WTC11 (cell line): ENCODE measurements at regions not wholly inside any gene's neighbourhood (a gene's known extent, or its start where the extent isn't known, plus 50 kb on each side); places are given as distances from the start of the nearest gene placed in this dataset.

Experiments
- ATAC-seq: fragments of 200-7000 bp; cut with Tn5 transposase; 2 replicates; pipeline ENCODE4 v1.10.0; 2021; ENCODE audit warnings: mild to moderate bottlenecking, moderate library complexity
- CTCF ChIA-PET: fragments of 300-600 bp; sonication (Branson Sonifier 250); formaldehyde crosslinking; loops from one replicate; lab custom pipeline; 2021; ENCODE audit warnings: antibody characterized with exemption; lab: Charles Lee
- POLR2A ChIA-PET: fragments of 350-600 bp; sonication (Branson Sonifier 250); formaldehyde crosslinking; loops from one replicate; lab custom pipeline; 2021; ENCODE audit warnings: antibody characterized with exemption; lab: Charles Lee
- DNase-seq: peaks from one replicate; pipeline ENCODE4 v3.0.0; 2021; ENCODE audit warnings: low spot score
- H3K27ac Mint-ChIP-seq: 2 replicates; pipeline ENCODE4 v1.8.0; 2021; ENCODE audit warnings: mixed read lengths
- H3K27me3 Mint-ChIP-seq: 2 replicates; pipeline ENCODE4 v1.8.0; 2021; ENCODE audit warnings: low read depth, mild to moderate bottlenecking, moderate library complexity, mixed read lengths
- H3K36me3 Mint-ChIP-seq: 2 replicates; pipeline ENCODE4 v1.8.0; 2021; ENCODE audit warnings: mixed read lengths
- H3K4me1 Mint-ChIP-seq: 2 replicates; pipeline ENCODE4 v1.8.0; 2022; ENCODE audit warnings: mixed read lengths
- H3K4me3 Mint-ChIP-seq: 2 replicates; pipeline ENCODE4 v1.8.0; 2021; ENCODE audit warnings: mild to moderate bottlenecking, moderate library complexity, mixed read lengths
- H3K9me3 Mint-ChIP-seq: 2 replicates; pipeline ENCODE4 v1.8.0; 2021; ENCODE audit warnings: mixed read lengths
- ARID4B ChIP-seq: sonication (generic); formaldehyde crosslinking; IDR thresholded peaks from 2 replicates; pipeline ENCODE4 v1.8.0; 2023; ENCODE audit warnings: missing genetic modification reagents, mild to moderate bottlenecking, borderline replicate concordance
- ATF3 ChIP-seq: sonication (generic); formaldehyde crosslinking; conservative IDR thresholded peaks from 2 replicates; pipeline ENCODE4 v1.8.1; 2022; ENCODE audit warnings: mild to moderate bottlenecking, missing genetic modification reagents
- CREB1 ChIP-seq: sonication (generic); formaldehyde crosslinking; IDR thresholded peaks from 2 replicates; pipeline ENCODE4 v1.8.0; 2023; ENCODE audit warnings: mild to moderate bottlenecking, missing genetic modification reagents
- FOXP1 ChIP-seq: sonication (generic); formaldehyde crosslinking; IDR thresholded peaks from 2 replicates; pipeline ENCODE4 v1.8.0; 2022; ENCODE audit warnings: missing genetic modification reagents, mild to moderate bottlenecking, moderate library complexity, borderline replicate concordance
- HMGA2 ChIP-seq: fragments of 250-450 bp; sonication (Bioruptor Pico); IDR thresholded peaks from 2 replicates; pipeline ENCODE4 v1.4.0; 2021; ENCODE audit warnings: mild to moderate bottlenecking, moderate library complexity
- JUN ChIP-seq: sonication (generic); formaldehyde crosslinking; IDR thresholded peaks from 2 replicates; pipeline ENCODE4 v1.8.0; 2023; ENCODE audit warnings: mild to moderate bottlenecking, missing genetic modification reagents
- MAX ChIP-seq: sonication (generic); formaldehyde crosslinking; IDR thresholded peaks from 2 replicates; pipeline ENCODE4 v1.8.0; 2022; ENCODE audit warnings: mild to moderate bottlenecking, missing genetic modification reagents
- MYBL2 ChIP-seq: sonication (generic); formaldehyde crosslinking; IDR thresholded peaks from 2 replicates; pipeline ENCODE4 v1.8.1; 2023; ENCODE audit warnings: mild to moderate bottlenecking, moderate library complexity, missing genetic modification reagents
- NFE2L1 ChIP-seq: sonication (generic); formaldehyde crosslinking; IDR thresholded peaks from 2 replicates; pipeline ENCODE4 v1.8.1; 2023; ENCODE audit warnings: missing genetic modification reagents
- SOX15 ChIP-seq: fragments of 250-450 bp; sonication (Bioruptor Pico); IDR thresholded peaks from 2 replicates; pipeline ENCODE4 v1.9.0; 2021; ENCODE audit warnings: mild to moderate bottlenecking
- USF1 ChIP-seq: sonication (generic); formaldehyde crosslinking; IDR thresholded peaks from 2 replicates; pipeline ENCODE4 v1.8.0; 2022; ENCODE audit warnings: mild to moderate bottlenecking, missing genetic modification reagents
- ZBTB43 ChIP-seq: sonication (generic); formaldehyde crosslinking; IDR thresholded peaks from 2 replicates; pipeline ENCODE4 v1.8.1; 2023; ENCODE audit warnings: mild to moderate bottlenecking, missing genetic modification reagents
- ZNF281 ChIP-seq: sonication (generic); formaldehyde crosslinking; IDR thresholded peaks from 2 replicates; pipeline ENCODE4 v1.8.0; 2023; ENCODE audit warnings: mild to moderate bottlenecking, missing genetic modification reagents
- ZNF512 ChIP-seq: sonication (generic); formaldehyde crosslinking; IDR thresholded peaks from 2 replicates; pipeline ENCODE4 v1.8.1; 2022; ENCODE audit warnings: missing genetic modification reagents, borderline replicate concordance
- ZSCAN18 ChIP-seq: fragments of 250-450 bp; sonication (Bioruptor Pico); IDR thresholded peaks from 2 replicates; pipeline ENCODE4 v2.1.2; 2022; ENCODE audit warnings: mild to moderate bottlenecking, moderate library complexity

- H3K27me3 Mint-ChIP-seq: no peaks in the 10 kb centered on the region
- CTCF ChIA-PET: interaction anchor here (0.9 to 1.7 kb wide), 3 partner anchors 8 to 83 kb away, joined by 3 to 7 read pairs (median 4); no protein-coding TSS in a partner anchor
- TF ChIP-seq HMGA2: no peak
- TF ChIP-seq MYBL2 (CRISPR knock-in tag): no peak
- TF ChIP-seq MAX (CRISPR knock-in tag): no peak
- TF ChIP-seq ZSCAN18 (CRISPR knock-in tag): no peak
- no peak for TF ChIP-seq SOX15 (CRISPR knock-in tag)
- TF ChIP-seq ZBTB43 (CRISPR knock-in tag): no peak
- no peak for TF ChIP-seq NFE2L1 (CRISPR knock-in tag)
- no peak for TF ChIP-seq JUN (CRISPR knock-in tag)
- no peak for TF ChIP-seq ZNF281 (CRISPR knock-in tag)
- no peak for TF ChIP-seq ZNF512 (CRISPR knock-in tag)
- TF ChIP-seq USF1: no peak
- no peak for TF ChIP-seq CREB1 (CRISPR knock-in tag)
- TF ChIP-seq FOXP1 (CRISPR knock-in tag): no peak
- TF ChIP-seq ARID4B (CRISPR knock-in tag): no peak
- no peak for TF ChIP-seq ATF3 (CRISPR knock-in tag)
- TF ChIP-seq, all 79 proteins: peak for 0
- Mint-ChIP-seq H3K36me3 (no peaks in the 10 kb centered on the region), H3K9me3 (peaks cover 20% of the 10 kb centered on the region), H3K4me1 (no peaks in the 10 kb centered on the region), H3K27ac (no peak overlapping the region), H3K4me3 (no peak overlapping the region)
- no peak for DNase-seq
- ATAC-seq: no peak
- POLR2A ChIA-PET: no interaction called here
These were observed 59.3 kb upstream of the VASH1 start for GRCh38 chr14:76701981-76702380.
